EL (cell line): ENCODE measurements at regions not wholly inside any gene's neighbourhood (a gene's known extent, or its start where the extent isn't known, plus 50 kb on each side); places are given as distances from the start of the nearest gene placed in this dataset.

Experiments used
- DNase-seq: peaks from one replicate; pipeline ENCODE4 v3.0.0-alpha.2; 2016

GRCh38 chr14:101362529-101363260 is 198.6 kb upstream of the DIO3 start:
- DNase-seq = no peak

- DNase-seq = no peak
Observed at GRCh38 chr14:101363261-101363555, 198.1 kb upstream of the DIO3 start.

- no peak for DNase-seq
Observed at GRCh38 chr14:101363880-101364391, 197.4 kb upstream of the DIO3 start.

- DNase-seq = no peak
Observed at GRCh38 chr14:101364503-101365328, 196.6 kb upstream of the DIO3 start.

GRCh38 chr14:101365329-101366158 is 195.8 kb upstream of the DIO3 start:
- no peak for DNase-seq

- DNase-seq = no peak
Observed at GRCh38 chr14:101367421-101368261, 193.7 kb upstream of the DIO3 start.

- DNase-seq = no peak
Observed at GRCh38 chr14:101368629-101369028, 192.7 kb upstream of the DIO3 start.

- DNase-seq = no peak
Observed at GRCh38 chr14:101369194-101369915, 191.9 kb upstream of the DIO3 start.

- peak; percentile 32 for DNase-seq
Observed at GRCh38 chr14:101369916-101370592, 191.2 kb upstream of the DIO3 start.

GRCh38 chr14:101370593-101371569 is 190.4 kb upstream of the DIO3 start:
- no peak for DNase-seq

- no peak for DNase-seq
Observed at GRCh38 chr14:101371799-101372793, 189.2 kb upstream of the DIO3 start.

GRCh38 chr14:101372894-101373620 is 188.2 kb upstream of the DIO3 start:
- DNase-seq = no peak

- no peak for DNase-seq
Observed at GRCh38 chr14:101373690-101374295, 187.5 kb upstream of the DIO3 start.

GRCh38 chr14:101374373-101375338 is 186.6 kb upstream of the DIO3 start:
- DNase-seq = no peak

- no peak for DNase-seq
Observed at GRCh38 chr14:101377069-101377468, 184.2 kb upstream of the DIO3 start.

GRCh38 chr14:101379842-101380241 is 181.5 kb upstream of the DIO3 start:
- no peak for DNase-seq
